ENCODE measurements at regions not wholly inside any gene's neighbourhood (a gene's known extent, or its start where the extent isn't known, plus 50 kb on each side); places are given as distances from the start of the nearest gene placed in this dataset.

- no peak for TF ChIP-seq CTCF (IDR thresholded peaks at IDR 0.05)
Observed at GRCh38 chr6:113451049-113451448, 406.1 kb upstream of the MARCKS start.

- TF ChIP-seq CTCF (IDR thresholded peaks at IDR 0.05): no peak
Observed at GRCh38 chr6:113457198-113457597, 399.9 kb upstream of the MARCKS start.

GRCh38 chr6:113457751-113458150, 399.4 kb upstream of the MARCKS start:
- no peak for TF ChIP-seq CTCF (IDR thresholded peaks at IDR 0.05)

GRCh38 chr6:113458368-113459010, 398.7 kb upstream of the MARCKS start:
- no peak for TF ChIP-seq CTCF (IDR thresholded peaks at IDR 0.05)

GRCh38 chr6:113461153-113461932, 395.8 kb upstream of the MARCKS start:
- TF ChIP-seq CTCF (IDR thresholded peaks at IDR 0.05): peak; percentile 39; the same call in 1 of the 2 replicates

GRCh38 chr6:113464536-113464935, 392.6 kb upstream of the MARCKS start:
- no peak for TF ChIP-seq CTCF (IDR thresholded peaks at IDR 0.05)

- no peak for TF ChIP-seq CTCF (IDR thresholded peaks at IDR 0.05)
Observed at GRCh38 chr6:113464960-113465359, 392.2 kb upstream of the MARCKS start.
